ENCODE measurements at regions not wholly inside any gene's neighbourhood (a gene's known extent, or its start where the extent isn't known, plus 50 kb on each side); places are given as distances from the start of the nearest gene placed in this dataset.

- H3K9ac ChIP-seq (ENCODE audit: low read length), result no peak overlapping the region
- CTCF ChIA-PET, result no interaction called here
- H3K9me3 ChIP-seq (ENCODE audit: control insufficient read depth in 1 of 2, insufficient read depth in 1 of 2, low read depth in 1 of 2, low read length in 2 of 2), result no peaks in the 10 kb centered on the region
- RAD21 ChIA-PET (ENCODE audit: low non-redundant PET in 1 of 2, low total read pairs in 2 of 2, uncharacterized antibody in 2 of 2, unreplicated experiment in 2 of 2), result no interaction called here
- no peak overlapping the region for H2AFZ ChIP-seq (ENCODE audit: low read depth, low read length, poor library complexity, severe bottlenecking)
- no peaks in the 10 kb centered on the region for H3K36me3 ChIP-seq (ENCODE audit: control insufficient read depth in 1 of 2, insufficient read depth in 2 of 2, low read length in 2 of 2)
- ATAC-seq (no peak), DNase-seq (ENCODE audit: low read depth, low spot score) (no peak)
- no peaks in the 10 kb centered on the region for H3K79me2 ChIP-seq (ENCODE audit: insufficient read depth, low read length)
- H3K4me1 ChIP-seq (ENCODE audit: control insufficient read depth in 1 of 2, insufficient read depth in 2 of 2, low read length in 2 of 2), result peaks cover 4 to 16% of the 10 kb centered on the region in 2 experiments
- intact Hi-C loops (cut with micrococcal nuclease), result no loop called here
- H3K27me3 ChIP-seq (ENCODE audit: insufficient read depth, low read length), result no peaks in the 10 kb centered on the region
- no TSS peak for BruUV-seq (replicated peaks)
- H4K20me1 ChIP-seq (ENCODE audit: insufficient read depth), result no peaks in the 10 kb centered on the region
- TF ChIP-seq EGR1 (IDR thresholded peaks at IDR 0.05; ENCODE audit: low read depth), result no peak
- TF ChIP-seq ELF1 (IDR thresholded peaks at IDR 0.05; ENCODE audit: borderline replicate concordance, low read depth), result no peak
- no peak for TF ChIP-seq TCF7L2 (IDR thresholded peaks at IDR 0.05; ENCODE audit: borderline replicate concordance, extremely low read depth, insufficient read depth, insufficient read length)
- TF ChIP-seq ZBTB33 (IDR thresholded peaks at IDR 0.05; ENCODE audit: extremely low read depth, insufficient replicate concordance, low read length), result no peak
- TF ChIP-seq CEBPB (IDR thresholded peaks at IDR 0.05; ENCODE audit: low read depth), result no peak
- TF ChIP-seq EZH2 (IDR thresholded peaks at IDR 0.05), result no peak
- TF ChIP-seq JUND (IDR thresholded peaks at IDR 0.05), result no peak
- no peak for TF ChIP-seq SIN3A (IDR thresholded peaks at IDR 0.05; ENCODE audit: low read depth)
- TF ChIP-seq, protein P1, sequence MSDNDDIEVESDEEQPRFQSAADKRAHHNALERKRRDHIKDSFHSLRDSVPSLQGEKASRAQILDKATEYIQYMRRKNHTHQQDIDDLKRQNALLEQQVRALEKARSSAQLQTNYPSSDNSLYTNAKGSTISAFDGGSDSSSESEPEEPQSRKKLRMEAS (IDR thresholded peaks at IDR 0.05), result no peak
- TF ChIP-seq ZNF274 (IDR thresholded peaks at IDR 0.05; ENCODE audit: low read depth, low read length), result no peak
- no peak for TF ChIP-seq POLR2A (IDR thresholded peaks at IDR 0.05; ENCODE audit: borderline replicate concordance, extremely low read depth, insufficient read depth, insufficient read length)
- TF ChIP-seq SP1 (IDR thresholded peaks at IDR 0.05; ENCODE audit: low read depth), result no peak
- TF ChIP-seq, protein P2, sequence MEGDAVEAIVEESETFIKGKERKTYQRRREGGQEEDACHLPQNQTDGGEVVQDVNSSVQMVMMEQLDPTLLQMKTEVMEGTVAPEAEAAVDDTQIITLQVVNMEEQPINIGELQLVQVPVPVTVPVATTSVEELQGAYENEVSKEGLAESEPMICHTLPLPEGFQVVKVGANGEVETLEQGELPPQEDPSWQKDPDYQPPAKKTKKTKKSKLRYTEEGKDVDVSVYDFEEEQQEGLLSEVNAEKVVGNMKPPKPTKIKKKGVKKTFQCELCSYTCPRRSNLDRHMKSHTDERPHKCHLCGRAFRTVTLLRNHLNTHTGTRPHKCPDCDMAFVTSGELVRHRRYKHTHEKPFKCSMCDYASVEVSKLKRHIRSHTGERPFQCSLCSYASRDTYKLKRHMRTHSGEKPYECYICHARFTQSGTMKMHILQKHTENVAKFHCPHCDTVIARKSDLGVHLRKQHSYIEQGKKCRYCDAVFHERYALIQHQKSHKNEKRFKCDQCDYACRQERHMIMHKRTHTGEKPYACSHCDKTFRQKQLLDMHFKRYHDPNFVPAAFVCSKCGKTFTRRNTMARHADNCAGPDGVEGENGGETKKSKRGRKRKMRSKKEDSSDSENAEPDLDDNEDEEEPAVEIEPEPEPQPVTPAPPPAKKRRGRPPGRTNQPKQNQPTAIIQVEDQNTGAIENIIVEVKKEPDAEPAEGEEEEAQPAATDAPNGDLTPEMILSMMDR (IDR thresholded peaks at IDR 0.05 in 2 of 3, conservative IDR thresholded peaks at IDR 0.05 in 1 of 3; ENCODE audit: borderline replicate concordance in 1 of 3, insufficient read depth in 1 of 3, low read depth in 2 of 3, low read length in 2 of 3), result no peak
- no peak for TF ChIP-seq POLR2AphosphoS5 (IDR thresholded peaks at IDR 0.05; ENCODE audit: low read depth, low read length)
- POLR2A ChIA-PET, result no interaction called here
- no peaks in the 10 kb centered on the region for H3K9me2 ChIP-seq (ENCODE audit: insufficient read depth)
- H3K4me2 ChIP-seq (ENCODE audit: low read length), result no peak overlapping the region
- no peak overlapping the region for H3K4me3 ChIP-seq (replicated peaks in 1 of 2; ENCODE audit: low read depth in 1 of 2, low read length in 2 of 2)
- no peak overlapping the region for H3K27ac ChIP-seq (ENCODE audit: low read depth, low read length)
Observed at GRCh38 chr13:97133554-97133953, 88.6 kb upstream of the MBNL2 start.
